Keratinocyte (primary cell): ENCODE measurements at regions not wholly inside any gene's neighbourhood (a gene's known extent, or its start where the extent isn't known, plus 50 kb on each side); places are given as distances from the start of the nearest gene placed in this dataset.

ENCODE experiments used
- DNase-seq: peaks from one replicate; pipeline ENCODE4 v3.0.0-alpha.2; 2011; ENCODE audit warnings: low read depth, missing footprints, low spot score
- FAIRE-seq: peaks from 2 replicates; lab custom pipeline; 2011; peaks lifted over from hg19 to GRCh38; lab: Jason Lieb, UNC
- H2AFZ ChIP-seq: 2 replicates; pipeline ENCODE4 v1.6.0; 2012; ENCODE audit warnings: low read length, control low read depth, inconsistent platforms; ENCODE audit not compliant: control insufficient read depth
- H3K27ac ChIP-seq: 2 replicates; pipeline ENCODE4 v1.5.1; 2011; ENCODE audit warnings: low read length; ENCODE audit not compliant: control insufficient read depth, insufficient read depth
- H3K27me3 ChIP-seq: 3 replicates; pipeline ENCODE4 v1.6.0; 2011; ENCODE audit warnings: low read length; ENCODE audit not compliant: control insufficient read depth, insufficient read depth; ENCODE audit errors: extremely low read depth
- H3K36me3 ChIP-seq, 2 experiments: 2 replicates in 1 of 2; 3 replicates in 1 of 2; pipeline ENCODE4 v1.5.1; 2011; ENCODE audit warnings: low read length in 2 of 2, mild to moderate bottlenecking in 1 of 2; ENCODE audit not compliant: control insufficient read depth in 2 of 2, insufficient read depth in 2 of 2; ENCODE audit errors: extremely low read depth in 1 of 2
- H3K4me1 ChIP-seq: 3 replicates; pipeline ENCODE4 v1.5.1; 2011; ENCODE audit warnings: low read length; ENCODE audit not compliant: control insufficient read depth, insufficient read depth; ENCODE audit errors: extremely low read depth
- H3K4me2 ChIP-seq: 3 replicates; pipeline ENCODE4 v1.6.0; 2011; ENCODE audit warnings: low read depth, low read length; ENCODE audit not compliant: control insufficient read depth, insufficient read depth; ENCODE audit errors: extremely low read depth
- H3K4me3 ChIP-seq, 3 experiments: fragments of 200-600 bp in 1 of 3; sonication (generic) in 1 of 3; 2 replicates in 2 of 3; 3 replicates in 1 of 3; pipeline ENCODE4 v1.5.1; 2011 to 2016; ENCODE audit warnings: low read length in 3 of 3, mild to moderate bottlenecking in 3 of 3, control low read depth in 2 of 3, inconsistent platforms in 1 of 3, low read depth in 1 of 3, mixed read lengths in 1 of 3, mixed run types in 1 of 3, moderate library complexity in 1 of 3; ENCODE audit not compliant: control insufficient read depth in 2 of 3, insufficient read depth in 2 of 3; ENCODE audit errors: extremely low read depth in 1 of 3
- H3K79me2 ChIP-seq: 2 replicates; pipeline ENCODE4 v1.6.0; 2012; ENCODE audit warnings: low read length; ENCODE audit not compliant: control insufficient read depth, insufficient read depth
- H3K9ac ChIP-seq: 3 replicates; pipeline ENCODE4 v1.6.0; 2011; ENCODE audit warnings: low read length; ENCODE audit not compliant: control insufficient read depth, insufficient read depth; ENCODE audit errors: extremely low read depth
- H3K9me1 ChIP-seq: 3 replicates; pipeline ENCODE4 v1.6.0; 2011; ENCODE audit warnings: low read length; ENCODE audit not compliant: control insufficient read depth, insufficient read depth; ENCODE audit errors: extremely low read depth
- H3K9me3 ChIP-seq: 2 replicates; pipeline ENCODE4 v1.5.1; 2012; ENCODE audit warnings: low read depth, low read length; ENCODE audit not compliant: control insufficient read depth
- H4K20me1 ChIP-seq: 3 replicates; pipeline ENCODE4 v1.6.0; 2011; ENCODE audit warnings: low read length; ENCODE audit not compliant: control insufficient read depth, insufficient read depth; ENCODE audit errors: extremely low read depth
- EZH2 ChIP-seq: IDR thresholded peaks from one replicate; pipeline ENCODE4 v1.6.1; 2012; ENCODE audit warnings: inconsistent platforms, mild to moderate bottlenecking, low read length, moderate library complexity
- dilution Hi-C: fragments of 300-500 bp; cut with MboI; formaldehyde crosslinking; loops from one replicate; pipeline ENCODE4 v1.7.0; 2020; ENCODE audit warnings: low sequenced_read_pairs; ENCODE audit not compliant: extremely low pct_ligation_motif_present
- TF ChIP-seq, protein P1 (sequence below), 3 experiments: IDR thresholded peaks in 1 of 3; conservative IDR thresholded peaks in 1 of 3; optimal IDR thresholded peaks in 1 of 3; 2 replicates in 2 of 3; 3 replicates in 1 of 3; pipeline versions ENCODE3 to v1.5.1; 2011; ENCODE audit warnings: low read length in 3 of 3, mild to moderate bottlenecking in 3 of 3, moderate library complexity in 2 of 3, control low read depth in 1 of 3, inconsistent platforms in 1 of 3; ENCODE audit not compliant: insufficient read depth in 2 of 3; ENCODE audit errors: extremely low read depth in 1 of 3

GRCh38 chr17:74118504-74118903 lies 85.0 kb upstream of the RPL38 start:
- TF ChIP-seq EZH2 = no peak
- TF ChIP-seq, protein P1, sequence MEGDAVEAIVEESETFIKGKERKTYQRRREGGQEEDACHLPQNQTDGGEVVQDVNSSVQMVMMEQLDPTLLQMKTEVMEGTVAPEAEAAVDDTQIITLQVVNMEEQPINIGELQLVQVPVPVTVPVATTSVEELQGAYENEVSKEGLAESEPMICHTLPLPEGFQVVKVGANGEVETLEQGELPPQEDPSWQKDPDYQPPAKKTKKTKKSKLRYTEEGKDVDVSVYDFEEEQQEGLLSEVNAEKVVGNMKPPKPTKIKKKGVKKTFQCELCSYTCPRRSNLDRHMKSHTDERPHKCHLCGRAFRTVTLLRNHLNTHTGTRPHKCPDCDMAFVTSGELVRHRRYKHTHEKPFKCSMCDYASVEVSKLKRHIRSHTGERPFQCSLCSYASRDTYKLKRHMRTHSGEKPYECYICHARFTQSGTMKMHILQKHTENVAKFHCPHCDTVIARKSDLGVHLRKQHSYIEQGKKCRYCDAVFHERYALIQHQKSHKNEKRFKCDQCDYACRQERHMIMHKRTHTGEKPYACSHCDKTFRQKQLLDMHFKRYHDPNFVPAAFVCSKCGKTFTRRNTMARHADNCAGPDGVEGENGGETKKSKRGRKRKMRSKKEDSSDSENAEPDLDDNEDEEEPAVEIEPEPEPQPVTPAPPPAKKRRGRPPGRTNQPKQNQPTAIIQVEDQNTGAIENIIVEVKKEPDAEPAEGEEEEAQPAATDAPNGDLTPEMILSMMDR (optimal IDR thresholded peaks at IDR 0.05 in 1 of 3, IDR thresholded peaks at IDR 0.05 in 1 of 3, conservative IDR thresholded peaks at IDR 0.05 in 1 of 3; ENCODE audit: extremely low read depth in 1 of 3, insufficient read depth in 2 of 3, low read length in 3 of 3) = no peak

DNA sequence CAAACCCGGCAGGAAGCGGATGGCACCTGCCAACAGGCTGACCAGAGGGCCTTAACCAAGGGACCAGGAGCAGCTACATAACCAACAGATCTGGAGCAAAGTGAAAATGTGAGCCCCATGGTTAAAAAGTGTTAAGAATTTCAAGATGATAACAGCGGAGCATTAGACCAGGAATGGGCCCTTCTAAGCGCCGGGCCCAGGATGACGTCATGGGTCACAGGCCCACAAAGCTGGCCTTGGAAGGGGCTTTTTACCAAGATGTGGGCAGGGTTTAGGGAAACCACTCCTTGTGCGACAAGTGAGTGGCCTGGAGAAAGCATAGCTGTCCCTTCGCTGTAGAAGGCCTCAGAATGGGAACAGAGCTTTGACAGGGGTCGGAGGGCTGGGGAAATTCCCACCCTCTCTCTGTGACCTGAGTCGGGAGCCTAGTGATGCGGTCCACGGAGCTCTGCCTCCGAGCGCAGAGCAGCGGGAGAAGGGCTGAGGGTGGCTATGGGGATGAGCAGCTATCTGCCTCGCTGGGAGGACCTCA lies 84.4 kb upstream of the RPL38 start:
- H3K9me3 ChIP-seq = no peaks in the 10 kb centered on the region
- TF ChIP-seq, protein P1 (optimal IDR thresholded peaks at IDR 0.05 in 1 of 3, IDR thresholded peaks at IDR 0.05 in 1 of 3, conservative IDR thresholded peaks at IDR 0.05 in 1 of 3; ENCODE audit: extremely low read depth in 1 of 3, insufficient read depth in 2 of 3, low read length in 3 of 3) = no peak
- no peak for TF ChIP-seq EZH2
- H3K9me1 ChIP-seq = no peaks in the 10 kb centered on the region
- no peak overlapping the region for H3K27ac ChIP-seq
- no peaks in the 10 kb centered on the region for H3K79me2 ChIP-seq
- H3K4me2 ChIP-seq = no peak overlapping the region
- H2AFZ ChIP-seq = no peak overlapping the region
- FAIRE-seq = no peak
- dilution Hi-C loops = no loop called here
- no peaks in the 10 kb centered on the region for H3K36me3 ChIP-seq
- no peak overlapping the region for H3K9ac ChIP-seq
- no peak for DNase-seq
- H3K4me3 ChIP-seq = no peak overlapping the region
- no peaks in the 10 kb centered on the region for H3K4me1 ChIP-seq
- peaks cover 3% of the 10 kb centered on the region for H3K27me3 ChIP-seq
- H4K20me1 ChIP-seq = no peaks in the 10 kb centered on the region

More at GRCh38 chr17:74118504-74118903, 85.0 kb upstream of the RPL38 start:
- dilution Hi-C loops = no loop called here
- Histone ChIP-seq H3K9me3 (no peaks in the 10 kb centered on the region), H3K36me3 (no peaks in the 10 kb centered on the region), H3K27ac (no peak overlapping the region), H3K9me1 (no peaks in the 10 kb centered on the region), H3K79me2 (no peaks in the 10 kb centered on the region), H3K27me3 (peaks cover 3% of the 10 kb centered on the region), H3K4me1 (no peaks in the 10 kb centered on the region), H3K4me3 (no peak overlapping the region), H3K9ac (no peak overlapping the region), H3K4me2 (no peak overlapping the region), H2AFZ (no peak overlapping the region), H4K20me1 (no peaks in the 10 kb centered on the region)
- no peak for FAIRE-seq
- no peak for DNase-seq
